NCI-H748 treated with DMSO at 0.1 percent for 48 hours (cell line): ENCODE measurements at regions not wholly inside any gene's neighbourhood (a gene's known extent, or its start where the extent isn't known, plus 50 kb on each side); places are given as distances from the start of the nearest gene placed in this dataset.
"Not testable (repeated sequence)": the region's sequence is repeated elsewhere in the genome, so short reads cannot be mapped to it uniquely, and the experiment has no call there.

ENCODE experiments used
- DNase-seq: peaks from one replicate; lab custom pipeline; 2025; lab: John Stamatoyannopoulos, UW

GRCh38 chr5:167936944-167937634 lies 354.4 kb upstream of the WWC1 start:
- no peak for DNase-seq

GRCh38 chr5:167937635-167937998 lies 353.8 kb upstream of the WWC1 start:
- no peak for DNase-seq

GRCh38 chr5:167939686-167940085 lies 351.8 kb upstream of the WWC1 start:
- no peak for DNase-seq

GRCh38 chr5:167940911-167941310 lies 350.5 kb upstream of the WWC1 start:
- DNase-seq, result no peak

- DNase-seq, result not testable (repeated sequence)
These were observed 349.9 kb upstream of the WWC1 start for GRCh38 chr5:167941556-167941955.

GRCh38 chr5:167943343-167943742 lies 348.1 kb upstream of the WWC1 start:
- no peak for DNase-seq

GRCh38 chr5:167944121-167944852 lies 347.2 kb upstream of the WWC1 start:
- DNase-seq, result no peak

- no peak for DNase-seq
These were observed 345.7 kb upstream of the WWC1 start for GRCh38 chr5:167945542-167946384.

GRCh38 chr5:167947306-167947705 lies 344.1 kb upstream of the WWC1 start:
- no peak for DNase-seq

- no peak for DNase-seq
These were observed 343.2 kb upstream of the WWC1 start for GRCh38 chr5:167948251-167948650.

- DNase-seq, result no peak
These were observed 342.0 kb upstream of the WWC1 start for GRCh38 chr5:167949435-167949834.

- DNase-seq, result no peak
These were observed 341.2 kb upstream of the WWC1 start for GRCh38 chr5:167950126-167950721.

GRCh38 chr5:167951116-167951515 lies 340.3 kb upstream of the WWC1 start:
- no peak for DNase-seq

- DNase-seq, result no peak
These were observed 339.0 kb upstream of the WWC1 start for GRCh38 chr5:167952278-167952995.

- DNase-seq, result no peak
These were observed 338.2 kb upstream of the WWC1 start for GRCh38 chr5:167953151-167953798.

GRCh38 chr5:167961731-167962130 lies 329.7 kb upstream of the WWC1 start:
- no peak for DNase-seq

GRCh38 chr5:167964529-167964928 lies 326.9 kb upstream of the WWC1 start:
- DNase-seq, result no peak

GRCh38 chr5:167965710-167966109 lies 325.7 kb upstream of the WWC1 start:
- DNase-seq, result no peak

- no peak for DNase-seq
These were observed 324.5 kb upstream of the WWC1 start for GRCh38 chr5:167966979-167967378.

- no peak for DNase-seq
These were observed 323.8 kb upstream of the WWC1 start for GRCh38 chr5:167967494-167968177.

- DNase-seq, result no peak
These were observed 322.6 kb upstream of the WWC1 start for GRCh38 chr5:167968837-167969236.
